ENCODE measurements at regions not wholly inside any gene's neighbourhood (a gene's known extent, or its start where the extent isn't known, plus 50 kb on each side); places are given as distances from the start of the nearest gene placed in this dataset.
A peak's percentile ranks its signal among the peaks of the same experiment; 100 is the strongest.

DNA sequence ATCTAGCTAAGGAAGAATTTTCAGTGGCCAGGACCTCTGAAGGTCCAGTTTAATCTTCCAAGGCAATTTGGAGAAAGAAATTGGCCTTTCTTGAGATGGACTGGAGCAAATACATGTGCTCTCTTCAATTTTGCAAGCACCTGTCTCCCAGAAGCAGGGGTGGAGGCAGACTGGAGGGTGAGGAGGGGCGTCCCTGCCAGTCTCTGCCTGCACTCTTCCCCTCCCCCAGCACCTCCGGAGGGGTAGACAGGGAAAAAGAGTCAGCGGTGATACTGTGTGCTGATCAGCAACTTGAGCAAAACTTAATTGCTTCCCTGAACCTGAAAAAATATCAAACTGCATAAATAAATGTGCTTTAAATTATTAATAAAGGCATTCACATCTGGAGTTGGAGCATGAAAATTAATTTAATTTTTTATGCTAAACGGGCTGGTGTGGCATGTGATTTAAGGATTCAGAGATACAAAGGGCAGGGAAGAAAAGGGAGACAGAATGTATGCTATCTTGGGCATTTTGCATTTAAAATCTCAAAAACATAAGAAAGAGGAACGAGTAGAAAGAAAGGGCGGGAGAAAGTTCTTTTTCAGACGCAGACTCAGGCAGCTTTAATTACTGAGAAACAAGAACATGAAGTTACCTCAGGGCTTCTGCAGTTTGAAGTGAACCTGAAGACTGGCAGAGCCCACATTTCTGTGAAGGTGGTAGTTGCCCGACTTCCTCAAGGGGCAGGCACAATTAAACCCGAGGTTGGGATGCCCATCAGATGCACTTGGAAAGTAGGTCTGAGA is 319.7 kb downstream of the UACA start:
- H3K27me3 ChIP-seq (ENCODE audit: insufficient read depth, poor library complexity, severe bottlenecking) = no peaks in the 10 kb centered on the region

DNA sequence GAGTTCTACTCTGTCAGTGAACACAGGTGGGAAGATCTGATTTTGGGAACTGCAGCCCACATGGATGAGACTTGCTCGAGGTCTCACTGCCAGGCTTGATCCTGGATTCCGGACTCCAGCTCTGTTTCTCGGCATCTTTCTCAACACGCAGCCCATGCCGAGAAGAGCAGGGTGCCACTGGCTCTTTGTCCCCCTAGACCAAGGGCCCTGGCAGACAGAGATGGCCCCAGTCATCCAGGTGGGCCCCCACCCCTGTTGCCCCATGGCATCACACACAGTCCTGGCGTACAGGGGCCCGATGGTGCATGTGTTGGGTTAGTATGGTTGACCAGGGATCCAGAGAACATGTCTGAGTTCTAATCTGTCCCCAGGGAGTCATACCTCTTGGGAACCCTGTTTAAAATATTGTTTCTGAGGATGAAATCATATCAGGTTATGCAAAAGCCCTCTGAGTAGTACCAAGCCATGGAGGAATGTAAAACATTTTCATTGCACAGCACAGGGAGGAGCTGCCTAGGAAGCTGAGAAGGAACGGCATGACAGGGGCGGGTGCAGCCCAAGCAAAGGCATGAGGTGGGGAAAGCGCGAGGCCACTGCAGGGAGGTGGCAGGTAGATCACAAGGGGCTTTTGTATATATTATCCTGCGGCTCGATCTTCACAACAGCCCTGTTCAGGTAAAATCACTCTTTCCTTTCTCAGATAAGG is 320.6 kb downstream of the UACA start:
- H3K4me3 ChIP-seq (ENCODE audit: severe bottlenecking) = no peak overlapping the region
- no peaks in the 10 kb centered on the region for H3K36me3 ChIP-seq (ENCODE audit: low read depth)
- H3K27ac ChIP-seq (ENCODE audit: poor library complexity, severe bottlenecking) = no peak overlapping the region
- no peaks in the 10 kb centered on the region for H3K27me3 ChIP-seq (ENCODE audit: insufficient read depth, poor library complexity, severe bottlenecking)
- TF ChIP-seq, protein P1, sequence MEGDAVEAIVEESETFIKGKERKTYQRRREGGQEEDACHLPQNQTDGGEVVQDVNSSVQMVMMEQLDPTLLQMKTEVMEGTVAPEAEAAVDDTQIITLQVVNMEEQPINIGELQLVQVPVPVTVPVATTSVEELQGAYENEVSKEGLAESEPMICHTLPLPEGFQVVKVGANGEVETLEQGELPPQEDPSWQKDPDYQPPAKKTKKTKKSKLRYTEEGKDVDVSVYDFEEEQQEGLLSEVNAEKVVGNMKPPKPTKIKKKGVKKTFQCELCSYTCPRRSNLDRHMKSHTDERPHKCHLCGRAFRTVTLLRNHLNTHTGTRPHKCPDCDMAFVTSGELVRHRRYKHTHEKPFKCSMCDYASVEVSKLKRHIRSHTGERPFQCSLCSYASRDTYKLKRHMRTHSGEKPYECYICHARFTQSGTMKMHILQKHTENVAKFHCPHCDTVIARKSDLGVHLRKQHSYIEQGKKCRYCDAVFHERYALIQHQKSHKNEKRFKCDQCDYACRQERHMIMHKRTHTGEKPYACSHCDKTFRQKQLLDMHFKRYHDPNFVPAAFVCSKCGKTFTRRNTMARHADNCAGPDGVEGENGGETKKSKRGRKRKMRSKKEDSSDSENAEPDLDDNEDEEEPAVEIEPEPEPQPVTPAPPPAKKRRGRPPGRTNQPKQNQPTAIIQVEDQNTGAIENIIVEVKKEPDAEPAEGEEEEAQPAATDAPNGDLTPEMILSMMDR (IDR thresholded peaks at IDR 0.05; ENCODE audit: poor library complexity, severe bottlenecking) = no peak
- ATAC-seq (ENCODE audit: low read depth) (peak; percentile 15; the same call in 1 of the 3 replicates), DNase-seq (ENCODE audit: low spot score) (peak; percentile 54)
- H3K4me1 ChIP-seq (ENCODE audit: insufficient read depth, poor library complexity, severe bottlenecking) = peaks cover 12% of the 10 kb centered on the region
- no peaks in the 10 kb centered on the region for H3K9me3 ChIP-seq (ENCODE audit: severe bottlenecking)

More for the DNA sequence above, 319.7 kb downstream of the UACA start:
- no peak for ATAC-seq (ENCODE audit: low read depth)
- no peak overlapping the region for H3K27ac ChIP-seq (ENCODE audit: poor library complexity, severe bottlenecking)
- DNase-seq (ENCODE audit: low spot score) = peak; percentile 42
- H3K4me1 ChIP-seq (ENCODE audit: insufficient read depth, poor library complexity, severe bottlenecking) = peaks cover 4% of the 10 kb centered on the region
- H3K36me3 ChIP-seq (ENCODE audit: low read depth) = no peaks in the 10 kb centered on the region
- no peaks in the 10 kb centered on the region for H3K9me3 ChIP-seq (ENCODE audit: severe bottlenecking)
- H3K4me3 ChIP-seq (ENCODE audit: severe bottlenecking) = no peak overlapping the region
- TF ChIP-seq, protein P1 (IDR thresholded peaks at IDR 0.05; ENCODE audit: poor library complexity, severe bottlenecking) = no peak

DNA sequence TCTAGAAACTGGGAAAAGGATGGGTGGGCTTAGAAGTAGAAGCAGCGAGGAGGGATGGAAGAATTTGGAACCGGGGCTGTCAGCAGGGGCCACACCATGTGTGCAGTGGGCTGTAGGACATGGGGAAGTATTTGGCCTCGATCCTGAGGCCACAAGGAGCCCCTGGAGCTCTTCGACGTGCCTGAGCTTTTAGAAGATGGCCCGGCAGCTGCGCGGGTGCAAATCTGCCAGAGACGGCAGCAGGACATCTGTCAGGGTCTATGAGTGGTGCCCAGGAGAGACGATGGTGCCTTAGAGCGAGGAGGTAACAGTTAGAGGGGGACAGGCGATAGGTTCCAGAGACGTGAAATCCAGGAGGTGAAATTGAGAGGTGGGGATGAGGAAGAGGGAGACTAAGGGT is 321.1 kb downstream of the UACA start:
- Histone ChIP-seq H3K4me1 (ENCODE audit: insufficient read depth, poor library complexity, severe bottlenecking) (peaks cover 15% of the 10 kb centered on the region), H3K27me3 (ENCODE audit: insufficient read depth, poor library complexity, severe bottlenecking) (no peaks in the 10 kb centered on the region), H3K36me3 (ENCODE audit: low read depth) (no peaks in the 10 kb centered on the region), H3K9me3 (ENCODE audit: severe bottlenecking) (no peaks in the 10 kb centered on the region), H3K4me3 (ENCODE audit: severe bottlenecking) (no peak overlapping the region), H3K27ac (ENCODE audit: poor library complexity, severe bottlenecking) (no peak overlapping the region)
- TF ChIP-seq, protein P1 (IDR thresholded peaks at IDR 0.05; ENCODE audit: poor library complexity, severe bottlenecking) = no peak
- peak; percentile 61 for DNase-seq (ENCODE audit: low spot score)
- ATAC-seq (ENCODE audit: low read depth) = no peak

DNA sequence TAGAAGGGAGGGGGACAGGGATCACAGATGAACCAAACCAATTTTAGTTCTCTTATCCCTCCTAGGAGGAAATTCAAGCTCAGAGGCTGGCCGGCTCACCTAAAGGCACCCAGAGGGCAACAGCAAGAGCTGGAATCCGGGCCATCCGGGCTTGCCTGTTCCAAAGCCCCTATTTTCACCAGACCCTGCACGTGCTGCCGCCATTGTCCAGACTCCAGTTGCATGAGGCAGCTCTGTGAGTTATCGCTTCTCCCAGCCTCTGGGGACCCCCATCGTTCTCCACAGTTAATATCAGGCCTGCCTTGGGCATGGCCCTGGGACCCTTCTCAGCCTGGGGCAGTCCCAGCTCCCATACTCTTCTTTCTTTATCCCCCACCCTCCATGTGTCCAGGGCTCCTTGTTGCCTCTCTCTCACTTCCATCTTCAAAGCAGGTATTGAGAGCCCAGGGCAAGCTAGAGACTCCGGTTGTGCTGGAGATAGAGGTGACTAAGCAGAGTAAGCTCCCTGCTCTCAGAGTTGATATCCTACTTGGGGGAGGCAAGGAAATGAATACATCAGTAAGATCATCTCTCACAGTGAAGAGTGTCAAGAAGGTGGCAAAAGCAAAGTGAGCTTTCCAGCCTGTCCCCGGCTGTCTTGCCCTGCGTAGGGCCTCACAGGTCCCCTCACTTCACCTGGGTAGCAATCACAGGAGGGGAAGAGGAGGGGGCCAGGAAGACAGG is 322.8 kb downstream of the UACA start:
- H3K27me3 ChIP-seq (ENCODE audit: insufficient read depth, poor library complexity, severe bottlenecking) = no peaks in the 10 kb centered on the region
- H3K27ac ChIP-seq (ENCODE audit: poor library complexity, severe bottlenecking) = no peak overlapping the region
- DNase-seq (ENCODE audit: low spot score) = peak; percentile 65
- no peaks in the 10 kb centered on the region for H3K36me3 ChIP-seq (ENCODE audit: low read depth)
- TF ChIP-seq, protein P1 (IDR thresholded peaks at IDR 0.05; ENCODE audit: poor library complexity, severe bottlenecking) = no peak
- H3K4me3 ChIP-seq (ENCODE audit: severe bottlenecking) = no peak overlapping the region
- peaks cover 15% of the 10 kb centered on the region for H3K4me1 ChIP-seq (ENCODE audit: insufficient read depth, poor library complexity, severe bottlenecking)
- no peaks in the 10 kb centered on the region for H3K9me3 ChIP-seq (ENCODE audit: severe bottlenecking)
- ATAC-seq (ENCODE audit: low read depth) = no peak
